ENCODE measurements at regions not wholly inside any gene's neighbourhood (a gene's known extent, or its start where the extent isn't known, plus 50 kb on each side); places are given as distances from the start of the nearest gene placed in this dataset.

DNA sequence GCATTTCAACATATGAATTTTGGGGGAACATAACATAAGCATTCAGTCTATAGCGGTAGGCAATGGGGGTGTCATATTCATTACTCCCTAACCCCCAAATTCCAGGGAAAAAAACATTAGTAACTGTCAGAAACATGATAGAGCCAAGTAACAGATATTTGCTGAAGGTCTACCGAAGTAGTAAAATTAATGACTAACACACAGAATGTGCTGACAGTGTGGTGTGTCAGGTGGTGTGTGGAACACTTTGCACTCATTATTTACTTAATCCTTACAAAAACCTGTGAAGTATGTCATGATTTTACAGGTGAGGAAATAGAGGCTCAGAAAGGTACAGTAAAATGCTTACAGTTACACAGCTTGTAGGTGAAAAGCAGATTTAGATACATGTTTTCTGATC lies 85.4 kb upstream of the RHOBTB1 start:
- H3K27ac ChIP-seq (ENCODE audit: extremely low read length, insufficient read depth, low read length): no peak overlapping the region
- ChIA-PET POLR2A (no interaction called here), CTCF (ENCODE audit: low intra/inter-chr PET ratio, low total read pairs) (no interaction called here)
- intact Hi-C loops (cut with micrococcal nuclease; ENCODE audit: unreplicated experiment) (no loop called here), in situ Hi-C loops (cut with HindIII; ENCODE audit: extremely low pct_ligation_motif_present, low pct_unique_long_range_greater_than_20kb) (no loop called here)
- H3K9ac ChIP-seq (ENCODE audit: insufficient read depth, low read depth, low read length): no peak overlapping the region
- WGBS (ENCODE audit: low lambda C conversion rate): 92% methylated on average over 2 of the region's 2 CpGs
- H4K20me1 ChIP-seq (ENCODE audit: insufficient read depth, low read length): no peaks in the 10 kb centered on the region
- H3K4me2 ChIP-seq (ENCODE audit: low read depth, low read length): no peak overlapping the region
- DNase-seq (ENCODE audit: low spot score) (no peak), FAIRE-seq (no peak), ATAC-seq (no peak)
- no peaks in the 10 kb centered on the region for H3K36me3 ChIP-seq (replicated peaks in 1 of 2; ENCODE audit: control insufficient read depth in 1 of 2, insufficient read depth in 2 of 2, low read length in 2 of 2)
- no peaks in the 10 kb centered on the region for H3K9me3 ChIP-seq (ENCODE audit: low read length)
- H3K4me3 ChIP-seq (replicated peaks in 1 of 3; ENCODE audit: insufficient read depth in 1 of 3, low read depth in 2 of 3, low read length in 3 of 3): no peak overlapping the region
- H3K79me2 ChIP-seq (ENCODE audit: insufficient read depth, low read length): no peaks in the 10 kb centered on the region
- H2AFZ ChIP-seq (ENCODE audit: low read length): no peak overlapping the region
- no TSS peak for BruUV-seq (replicated peaks)
- H3K27me3 ChIP-seq (ENCODE audit: control insufficient read depth in 1 of 2, insufficient read depth in 2 of 2, low read length in 2 of 2): no peaks in the 10 kb centered on the region
- no peaks in the 10 kb centered on the region for H3K4me1 ChIP-seq (ENCODE audit: insufficient read depth, low read length)
- no peak for TF ChIP-seq HES4 (CRISPR knock-in tag; IDR thresholded peaks at IDR 0.05; ENCODE audit: borderline replicate concordance)
- no peak for TF ChIP-seq SAP130 (CRISPR knock-in tag; IDR thresholded peaks at IDR 0.05; ENCODE audit: low read depth)
- TF ChIP-seq FOSL2 (CRISPR knock-in tag; IDR thresholded peaks at IDR 0.05): no peak
- TF ChIP-seq ZNF761 (CRISPR knock-in tag; conservative IDR thresholded peaks at IDR 0.05): no peak
- TF ChIP-seq KDM3A (CRISPR knock-in tag; IDR thresholded peaks at IDR 0.05; ENCODE audit: low read depth): no peak
- TF ChIP-seq SUZ12 (IDR thresholded peaks at IDR 0.05; ENCODE audit: low read depth, low read length): no peak
- no peak for TF ChIP-seq ZNF20 (CRISPR knock-in tag; IDR thresholded peaks at IDR 0.05)
- TF ChIP-seq NFIC (IDR thresholded peaks at IDR 0.05; ENCODE audit: low read length): no peak
- TF ChIP-seq, protein P1, sequence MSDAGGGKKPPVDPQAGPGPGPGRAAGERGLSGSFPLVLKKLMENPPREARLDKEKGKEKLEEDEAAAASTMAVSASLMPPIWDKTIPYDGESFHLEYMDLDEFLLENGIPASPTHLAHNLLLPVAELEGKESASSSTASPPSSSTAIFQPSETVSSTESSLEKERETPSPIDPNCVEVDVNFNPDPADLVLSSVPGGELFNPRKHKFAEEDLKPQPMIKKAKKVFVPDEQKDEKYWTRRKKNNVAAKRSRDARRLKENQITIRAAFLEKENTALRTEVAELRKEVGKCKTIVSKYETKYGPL (CRISPR knock-in tag; IDR thresholded peaks at IDR 0.05): no peak
- TF ChIP-seq, protein P2, sequence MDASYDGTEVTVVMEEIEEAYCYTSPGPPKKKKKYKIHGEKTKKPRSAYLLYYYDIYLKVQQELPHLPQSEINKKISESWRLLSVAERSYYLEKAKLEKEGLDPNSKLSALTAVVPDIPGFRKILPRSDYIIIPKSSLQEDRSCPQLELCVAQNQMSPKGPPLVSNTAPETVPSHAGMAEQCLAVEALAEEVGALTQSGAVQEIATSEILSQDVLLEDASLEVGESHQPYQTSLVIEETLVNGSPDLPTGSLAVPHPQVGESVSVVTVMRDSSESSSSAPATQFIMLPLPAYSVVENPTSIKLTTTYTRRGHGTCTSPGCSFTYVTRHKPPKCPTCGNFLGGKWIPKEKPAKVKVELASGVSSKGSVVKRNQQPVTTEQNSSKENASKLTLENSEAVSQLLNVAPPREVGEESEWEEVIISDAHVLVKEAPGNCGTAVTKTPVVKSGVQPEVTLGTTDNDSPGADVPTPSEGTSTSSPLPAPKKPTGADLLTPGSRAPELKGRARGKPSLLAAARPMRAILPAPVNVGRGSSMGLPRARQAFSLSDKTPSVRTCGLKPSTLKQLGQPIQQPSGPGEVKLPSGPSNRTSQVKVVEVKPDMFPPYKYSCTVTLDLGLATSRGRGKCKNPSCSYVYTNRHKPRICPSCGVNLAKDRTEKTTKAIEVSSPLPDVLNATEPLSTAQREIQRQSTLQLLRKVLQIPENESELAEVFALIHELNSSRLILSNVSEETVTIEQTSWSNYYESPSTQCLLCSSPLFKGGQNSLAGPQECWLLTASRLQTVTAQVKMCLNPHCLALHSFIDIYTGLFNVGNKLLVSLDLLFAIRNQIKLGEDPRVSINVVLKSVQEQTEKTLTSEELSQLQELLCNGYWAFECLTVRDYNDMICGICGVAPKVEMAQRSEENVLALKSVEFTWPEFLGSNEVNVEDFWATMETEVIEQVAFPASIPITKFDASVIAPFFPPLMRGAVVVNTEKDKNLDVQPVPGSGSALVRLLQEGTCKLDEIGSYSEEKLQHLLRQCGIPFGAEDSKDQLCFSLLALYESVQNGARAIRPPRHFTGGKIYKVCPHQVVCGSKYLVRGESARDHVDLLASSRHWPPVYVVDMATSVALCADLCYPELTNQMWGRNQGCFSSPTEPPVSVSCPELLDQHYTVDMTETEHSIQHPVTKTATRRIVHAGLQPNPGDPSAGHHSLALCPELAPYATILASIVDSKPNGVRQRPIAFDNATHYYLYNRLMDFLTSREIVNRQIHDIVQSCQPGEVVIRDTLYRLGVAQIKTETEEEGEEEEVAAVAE (CRISPR knock-in tag; IDR thresholded peaks at IDR 0.05; ENCODE audit: borderline replicate concordance): no peak
- TF ChIP-seq ZNF776 (CRISPR knock-in tag; IDR thresholded peaks at IDR 0.05): no peak
- TF ChIP-seq SMAD9 (CRISPR knock-in tag; IDR thresholded peaks at IDR 0.05): no peak
- no peak for TF ChIP-seq ZNF282 (IDR thresholded peaks at IDR 0.05; ENCODE audit: partially characterized antibody)
- no peak for TF ChIP-seq ZNF615 (CRISPR knock-in tag; IDR thresholded peaks at IDR 0.05; ENCODE audit: borderline replicate concordance)
- TF ChIP-seq ZNF232 (CRISPR knock-in tag; IDR thresholded peaks at IDR 0.05; ENCODE audit: borderline replicate concordance): no peak
- TF ChIP-seq XRCC5 (optimal IDR thresholded peaks at IDR 0.05; ENCODE audit: low read length): no peak
- no peak for TF ChIP-seq BRCA1 (CRISPR knock-in tag; IDR thresholded peaks at IDR 0.05)
- TF ChIP-seq ZNF652 (CRISPR knock-in tag; IDR thresholded peaks at IDR 0.05; ENCODE audit: borderline replicate concordance, low read depth): no peak
